Omental fat pad (tissue), 3 donors: ENCODE measurements at regions not wholly inside any gene's neighbourhood (a gene's known extent, or its start where the extent isn't known, plus 50 kb on each side); places are given as distances from the start of the nearest gene placed in this dataset.

Experiments
- ATAC-seq: fragments of 150-250 bp; one replicate; pipeline ENCODE4 v1.9.1; 2016; ENCODE audit warnings: mild to moderate bottlenecking, moderate library complexity; ENCODE audit not compliant: low FRiP score
- DNase-seq: peaks from one replicate; pipeline ENCODE4 v3.0.0-alpha.2; 2019; ENCODE audit warnings: low spot score
- CTCF ChIP-seq, 3 donors: fragments of 450-650 bp; IDR thresholded peaks; one replicate each; pipeline ENCODE4 v1.5.1; 2016 to 2017; ENCODE audit warnings: antibody characterized with exemption in 3 of 3, mild to moderate bottlenecking in 3 of 3, moderate library complexity in 2 of 3

DNA sequence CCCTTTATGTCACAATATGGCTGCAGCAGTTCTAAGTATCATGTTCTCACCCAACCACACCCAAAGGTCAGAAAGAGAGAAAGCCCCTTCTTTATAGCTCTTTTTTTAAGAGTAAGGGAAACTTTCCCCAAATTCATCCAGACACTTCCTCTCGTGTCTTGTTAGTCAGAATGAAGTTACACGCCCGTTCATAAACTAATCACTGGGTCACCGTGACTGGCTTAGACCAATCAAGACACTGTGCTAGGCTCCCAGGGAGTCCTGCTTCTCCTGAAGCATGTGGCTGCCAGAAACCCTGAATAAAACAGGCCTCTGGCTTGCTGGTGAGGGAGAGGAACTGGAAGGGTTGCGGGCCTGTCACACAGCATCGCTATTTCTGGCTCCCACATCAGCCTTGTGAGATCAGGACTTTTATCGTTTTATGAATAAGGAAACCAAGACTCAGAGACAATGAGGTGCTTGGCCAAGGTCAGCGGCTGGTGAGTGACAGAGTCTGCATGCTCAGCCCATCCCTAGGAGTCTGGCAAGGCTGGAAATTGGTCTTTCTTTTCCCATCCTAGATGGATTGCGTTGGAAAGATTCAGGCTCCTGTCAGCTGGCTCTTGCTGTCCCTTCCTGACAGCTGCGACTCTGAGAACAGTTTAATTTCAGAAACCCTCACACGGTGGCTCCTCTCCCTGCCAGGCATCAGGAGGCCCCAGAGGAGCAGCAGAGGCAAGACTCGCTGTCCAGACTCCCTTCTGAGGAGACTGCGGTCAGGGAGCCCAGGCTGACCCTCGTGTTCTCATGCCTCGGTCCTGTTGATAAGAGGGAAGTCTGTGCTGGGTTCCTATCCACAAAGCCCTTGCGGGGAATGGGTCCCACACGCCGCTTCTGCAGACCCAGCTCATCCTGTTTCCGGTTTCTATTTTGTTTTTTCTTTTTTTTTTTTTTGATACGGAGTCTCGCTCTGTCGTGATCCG, 104.5 kb upstream of the TAF1B start:
- ATAC-seq (no peak), DNase-seq (no peak)
- TF ChIP-seq CTCF (IDR thresholded peaks at IDR 0.05) = no peak

DNA sequence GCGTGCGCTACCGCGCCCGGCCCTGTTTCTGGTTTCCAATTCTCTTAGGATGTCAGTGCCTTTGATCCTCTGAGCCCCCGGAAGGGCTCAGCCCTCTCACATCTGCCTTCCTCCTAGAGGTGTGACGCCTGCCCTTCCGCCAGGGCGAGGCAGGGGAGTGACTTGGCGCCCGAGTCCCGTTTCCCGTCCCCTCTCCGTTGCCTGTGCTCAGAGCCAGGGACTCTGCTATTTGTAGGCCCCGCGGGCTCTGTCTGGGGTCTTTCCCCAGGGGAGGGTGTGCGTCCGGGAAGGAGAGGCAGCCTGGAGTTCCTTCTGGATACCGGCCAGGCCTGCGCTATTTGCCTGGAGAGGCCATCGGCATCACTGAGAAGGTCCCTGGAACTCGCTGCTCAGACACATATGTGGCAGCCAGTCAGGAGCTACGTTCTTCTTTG, 103.7 kb upstream of the TAF1B start:
- ATAC-seq (no peak), DNase-seq (no peak)
- no peak for TF ChIP-seq CTCF (IDR thresholded peaks at IDR 0.05)

DNA sequence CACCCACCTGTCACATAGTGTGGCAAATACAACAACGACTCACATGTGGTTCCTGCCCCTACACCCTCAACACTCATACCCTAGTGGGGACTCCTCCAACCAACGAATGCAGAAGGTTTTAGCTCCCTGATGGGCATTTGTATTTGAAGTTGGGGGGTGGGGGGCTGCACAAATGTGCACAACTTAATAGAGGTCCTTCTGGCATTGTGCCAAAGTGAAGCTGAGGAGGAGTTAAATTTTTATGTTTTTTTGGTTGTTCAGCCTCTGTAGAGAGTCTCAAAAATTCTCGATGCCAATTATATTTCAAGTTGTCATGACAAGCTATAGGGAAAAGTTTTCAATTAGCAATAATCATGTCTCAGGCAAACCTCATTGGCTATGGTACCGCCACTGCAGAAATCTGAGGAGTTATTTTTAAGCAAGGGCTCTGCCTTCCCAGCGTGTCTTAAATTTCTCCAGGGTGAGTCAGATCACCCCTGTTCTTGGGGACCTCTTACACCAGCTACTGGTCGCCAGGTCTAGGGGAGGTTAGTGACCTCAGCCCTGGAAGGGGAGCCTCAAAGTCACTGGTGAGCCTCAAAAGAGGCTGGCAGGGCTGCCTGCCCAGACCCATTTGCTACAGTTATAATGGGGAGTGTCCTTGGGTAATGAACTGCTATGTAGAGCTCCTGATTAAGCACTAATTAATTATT, 102.7 kb upstream of the TAF1B start:
- no peak for ATAC-seq
- TF ChIP-seq CTCF (IDR thresholded peaks at IDR 0.05) = no peak
- DNase-seq = no peak

GRCh38 chr2:9741110-9741509, 102.2 kb upstream of the TAF1B start:
- no peak for TF ChIP-seq CTCF (IDR thresholded peaks at IDR 0.05)
- no peak for DNase-seq
- ATAC-seq = no peak

DNA sequence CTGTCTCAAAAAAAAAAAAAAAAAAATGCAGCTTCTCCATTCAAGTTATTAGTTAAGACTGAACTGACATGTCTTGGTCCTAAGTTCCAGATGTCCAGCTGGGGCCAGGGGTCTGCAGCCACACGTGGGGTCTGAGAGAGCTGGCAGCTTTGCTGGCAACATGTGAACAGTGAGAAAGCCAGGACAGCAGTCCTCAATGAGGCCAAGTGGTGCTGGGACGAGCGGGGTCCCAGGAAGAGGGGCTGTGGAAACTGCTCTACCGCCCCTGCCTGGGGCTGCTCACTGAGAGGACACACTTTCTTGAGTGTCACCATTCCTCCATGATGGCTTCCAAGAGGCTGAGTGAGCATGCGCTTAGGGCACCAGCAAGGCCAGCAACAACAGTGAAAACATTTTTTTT, 100.7 kb upstream of the TAF1B start:
- ATAC-seq (no peak), DNase-seq (no peak)
- TF ChIP-seq CTCF (IDR thresholded peaks at IDR 0.05) = no peak

DNA sequence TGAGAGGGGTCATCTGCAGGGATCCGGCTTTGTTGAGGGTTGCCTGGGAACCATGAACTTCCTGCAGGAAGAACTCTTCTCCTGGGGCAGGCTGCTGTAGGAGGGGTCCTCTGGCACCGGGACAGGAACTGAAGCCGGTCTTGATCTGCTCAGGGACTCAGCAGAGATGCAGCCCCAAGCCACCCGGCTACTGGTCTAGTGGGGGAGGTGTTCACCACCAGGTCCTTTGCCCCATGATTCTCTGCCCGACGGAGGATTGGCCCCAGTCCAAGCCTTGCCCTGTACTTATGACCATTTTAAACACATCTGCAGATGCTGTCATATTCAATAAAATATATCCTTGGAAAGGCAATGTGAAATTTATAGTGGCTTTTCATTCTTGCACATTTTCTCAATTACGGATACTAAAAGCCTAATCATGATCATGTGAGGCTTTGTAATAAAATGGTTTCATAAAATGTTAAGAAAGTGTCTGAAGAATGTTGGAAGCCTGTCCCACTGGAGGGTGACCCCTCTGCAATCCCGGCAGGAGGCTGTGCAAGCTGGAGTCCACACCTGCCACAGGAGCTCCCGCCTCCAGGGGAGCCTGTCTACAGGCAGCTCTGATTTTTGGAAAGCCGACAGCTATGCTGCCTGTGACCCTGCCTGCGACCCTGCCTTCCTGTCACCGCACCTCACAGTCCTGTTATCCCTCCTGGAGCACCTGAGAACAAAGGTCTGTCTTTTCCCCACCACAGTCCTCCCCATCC, 98.8 kb upstream of the TAF1B start:
- no peak for DNase-seq
- no peak for ATAC-seq
- no peak for TF ChIP-seq CTCF (IDR thresholded peaks at IDR 0.05)
